ENCODE measurements at regions not wholly inside any gene's neighbourhood (a gene's known extent, or its start where the extent isn't known, plus 50 kb on each side); places are given as distances from the start of the nearest gene placed in this dataset.

GRCh38 chr4:31034550-31034949 is 314.4 kb downstream of the PCDH7 start:
- intact Hi-C loops (cut with DNase I; ENCODE audit: low total_unique reads), result no loop called here
- H3K4me1 ChIP-seq, result no peaks in the 10 kb centered on the region
- H3K27ac ChIP-seq, result no peak overlapping the region
- no peaks in the 10 kb centered on the region for H3K36me3 ChIP-seq
- TF ChIP-seq POLR2AphosphoS5 (IDR thresholded peaks at IDR 0.05) (no peak), POLR2A (IDR thresholded peaks at IDR 0.05) (no peak), CTCF (IDR thresholded peaks at IDR 0.05) (no peak)
- no peak overlapping the region for H3K4me3 ChIP-seq
- no peaks in the 10 kb centered on the region for H3K27me3 ChIP-seq
- no peaks in the 10 kb centered on the region for H3K9me3 ChIP-seq
- DNase-seq (ENCODE audit: low spot score in 2 of 2), result no peak

GRCh38 chr4:31035761-31036160 is 315.6 kb downstream of the PCDH7 start:
- TF ChIP-seq POLR2AphosphoS5 (IDR thresholded peaks at IDR 0.05), result no peak
- TF ChIP-seq POLR2A (IDR thresholded peaks at IDR 0.05), result no peak
- TF ChIP-seq CTCF (IDR thresholded peaks at IDR 0.05), result no peak
- no peaks in the 10 kb centered on the region for H3K9me3 ChIP-seq
- no peak for DNase-seq (ENCODE audit: low spot score in 2 of 2)
- H3K27ac ChIP-seq, result no peak overlapping the region
- no peak overlapping the region for H3K4me3 ChIP-seq
- no peaks in the 10 kb centered on the region for H3K27me3 ChIP-seq
- no peaks in the 10 kb centered on the region for H3K4me1 ChIP-seq
- intact Hi-C loops (cut with DNase I; ENCODE audit: low total_unique reads), result no loop called here
- no peaks in the 10 kb centered on the region for H3K36me3 ChIP-seq

- Histone ChIP-seq H3K4me3 (no peak overlapping the region), H3K36me3 (no peaks in the 10 kb centered on the region), H3K9me3 (no peaks in the 10 kb centered on the region), H3K27ac (no peak overlapping the region), H3K4me1 (no peaks in the 10 kb centered on the region), H3K27me3 (no peaks in the 10 kb centered on the region)
- TF ChIP-seq POLR2A (IDR thresholded peaks at IDR 0.05) (no peak), CTCF (IDR thresholded peaks at IDR 0.05) (no peak), POLR2AphosphoS5 (IDR thresholded peaks at IDR 0.05) (no peak)
- intact Hi-C loops (cut with DNase I; ENCODE audit: low total_unique reads), result no loop called here
- no peak for DNase-seq (ENCODE audit: low spot score in 2 of 2)
Measured at GRCh38 chr4:31037703-31038102, 317.5 kb downstream of the PCDH7 start.

GRCh38 chr4:31039382-31039781 is 319.2 kb downstream of the PCDH7 start:
- Histone ChIP-seq H3K4me3 (no peak overlapping the region), H3K4me1 (no peaks in the 10 kb centered on the region), H3K27ac (no peak overlapping the region), H3K36me3 (no peaks in the 10 kb centered on the region), H3K27me3 (no peaks in the 10 kb centered on the region), H3K9me3 (no peaks in the 10 kb centered on the region)
- TF ChIP-seq POLR2AphosphoS5 (IDR thresholded peaks at IDR 0.05), result no peak
- no peak for DNase-seq (ENCODE audit: low spot score in 2 of 2)
- intact Hi-C loops (cut with DNase I; ENCODE audit: low total_unique reads), result no loop called here

- Histone ChIP-seq H3K27me3 (no peaks in the 10 kb centered on the region), H3K36me3 (no peaks in the 10 kb centered on the region), H3K9me3 (no peaks in the 10 kb centered on the region), H3K4me1 (no peaks in the 10 kb centered on the region), H3K27ac (no peak overlapping the region), H3K4me3 (no peak overlapping the region)
- intact Hi-C loops (cut with DNase I; ENCODE audit: low total_unique reads), result no loop called here
- DNase-seq (ENCODE audit: low spot score in 2 of 2), result no peak
- no peak for TF ChIP-seq POLR2A (IDR thresholded peaks at IDR 0.05)
- TF ChIP-seq CTCF (IDR thresholded peaks at IDR 0.05), result no peak
- TF ChIP-seq POLR2AphosphoS5 (IDR thresholded peaks at IDR 0.05), result no peak
Measured at GRCh38 chr4:31040106-31040505, 319.9 kb downstream of the PCDH7 start.

- Histone ChIP-seq H3K4me1 (no peaks in the 10 kb centered on the region), H3K4me3 (no peak overlapping the region), H3K9me3 (no peaks in the 10 kb centered on the region), H3K27me3 (no peaks in the 10 kb centered on the region), H3K27ac (no peak overlapping the region), H3K36me3 (no peaks in the 10 kb centered on the region)
- intact Hi-C loops (cut with DNase I; ENCODE audit: low total_unique reads), result no loop called here
- no peak for DNase-seq (ENCODE audit: low spot score in 2 of 2)
- TF ChIP-seq POLR2A (IDR thresholded peaks at IDR 0.05) (no peak), CTCF (IDR thresholded peaks at IDR 0.05) (no peak), POLR2AphosphoS5 (IDR thresholded peaks at IDR 0.05) (no peak)
Measured at GRCh38 chr4:31041385-31041784, 321.2 kb downstream of the PCDH7 start.
